D341Med (cell line): ENCODE measurements at regions not wholly inside any gene's neighbourhood (a gene's known extent, or its start where the extent isn't known, plus 50 kb on each side); places are given as distances from the start of the nearest gene placed in this dataset.

Source experiments
- DNase-seq: peaks from one replicate; pipeline ENCODE4 v3.0.0; 2012; ENCODE audit warnings: low spot score

DNA sequence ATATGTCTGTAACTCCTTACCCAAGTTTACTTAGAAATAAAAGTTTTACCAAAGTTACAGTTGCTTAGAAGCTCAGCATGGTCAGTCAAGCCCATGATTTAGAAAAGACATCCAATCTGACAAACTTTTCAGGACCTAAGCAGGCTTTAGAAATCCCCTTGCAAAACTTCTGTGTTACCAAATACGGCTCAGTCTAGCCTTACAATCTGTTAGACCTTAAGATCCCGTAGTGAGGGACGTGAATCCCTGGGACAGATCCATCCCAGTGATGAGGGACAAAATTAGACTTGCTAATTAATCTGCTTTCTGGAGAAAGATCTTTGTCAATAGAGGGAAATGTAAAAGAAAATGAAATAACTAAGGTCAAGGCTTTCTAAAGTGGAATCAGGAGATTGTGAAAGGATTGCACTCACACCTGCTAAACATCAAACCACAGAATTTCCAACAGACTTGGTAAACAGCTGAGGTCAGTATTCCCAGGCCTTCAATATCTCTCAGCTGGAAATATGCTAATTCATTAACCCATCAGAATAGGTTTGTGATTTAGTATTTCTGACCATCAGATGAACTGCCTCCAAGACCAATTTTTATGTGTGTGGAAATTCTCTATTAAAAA is 375.3 kb downstream of the DUSP10 start:
- no peak for DNase-seq

DNA sequence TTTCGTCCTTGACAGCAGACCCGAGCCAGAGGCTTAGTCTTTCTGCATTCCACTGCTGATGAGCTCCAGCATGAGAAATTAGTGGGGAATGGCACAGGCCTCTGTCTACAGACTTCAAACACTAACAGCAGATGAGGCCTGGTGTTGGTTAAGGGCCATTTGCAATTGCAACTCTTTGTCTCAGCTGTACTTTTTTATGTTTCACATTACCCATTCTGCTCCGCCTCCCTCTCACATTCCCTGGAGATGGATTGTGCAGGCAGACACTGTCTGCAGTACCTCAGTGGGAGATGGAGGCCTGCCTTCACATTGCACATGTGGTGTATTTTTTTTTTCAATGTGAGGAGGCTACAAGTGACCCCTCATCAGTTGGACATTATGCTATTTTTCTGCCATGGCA is 370.2 kb downstream of the DUSP10 start:
- no peak for DNase-seq

DNA sequence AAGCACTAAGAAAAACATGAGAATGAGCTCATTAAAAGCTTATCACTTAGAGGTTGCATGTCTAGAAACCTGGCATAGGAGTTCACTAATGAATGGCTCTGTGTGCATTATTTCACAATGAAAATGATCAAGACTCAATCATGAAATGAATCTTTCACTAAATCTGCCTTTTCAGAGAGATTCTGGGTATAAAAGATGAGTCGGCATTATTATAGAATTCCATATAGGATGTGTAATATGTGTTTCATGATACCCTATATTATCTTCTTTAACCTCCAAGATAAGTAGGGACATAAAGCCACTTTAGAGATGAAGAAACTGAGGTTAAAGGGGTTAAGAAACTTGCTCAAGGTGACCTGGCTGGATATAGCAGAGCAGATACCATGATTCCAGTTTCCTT is 368.1 kb downstream of the DUSP10 start:
- DNase-seq = no peak

DNA sequence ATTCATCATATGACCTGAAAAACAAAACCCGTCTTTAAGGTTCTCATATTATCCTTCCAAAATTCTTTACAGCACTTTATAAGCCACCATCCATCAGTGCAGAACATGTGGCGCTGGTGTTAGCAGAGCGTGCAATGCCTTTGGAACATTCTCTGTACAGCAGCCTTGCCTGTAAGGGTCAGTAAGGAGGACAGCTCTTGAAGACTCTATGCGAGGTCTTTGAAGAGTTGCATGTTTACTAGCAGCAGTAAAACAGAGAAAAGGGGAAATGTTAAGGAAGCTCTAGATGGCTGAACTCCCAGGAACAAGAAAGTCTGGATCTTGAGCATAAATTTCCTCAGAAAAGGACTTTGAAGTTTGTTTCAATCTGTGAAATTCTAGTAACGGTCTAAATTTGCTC is 365.6 kb downstream of the DUSP10 start:
- DNase-seq = no peak

- no peak for DNase-seq
Measured at GRCh38 chr1:221381910-221382623, 359.8 kb downstream of the DUSP10 start.

- no peak for DNase-seq
Measured at GRCh38 chr1:221392453-221392852, 349.4 kb downstream of the DUSP10 start.

- DNase-seq = no peak
Measured at GRCh38 chr1:221394011-221394544, 347.8 kb downstream of the DUSP10 start.

DNA sequence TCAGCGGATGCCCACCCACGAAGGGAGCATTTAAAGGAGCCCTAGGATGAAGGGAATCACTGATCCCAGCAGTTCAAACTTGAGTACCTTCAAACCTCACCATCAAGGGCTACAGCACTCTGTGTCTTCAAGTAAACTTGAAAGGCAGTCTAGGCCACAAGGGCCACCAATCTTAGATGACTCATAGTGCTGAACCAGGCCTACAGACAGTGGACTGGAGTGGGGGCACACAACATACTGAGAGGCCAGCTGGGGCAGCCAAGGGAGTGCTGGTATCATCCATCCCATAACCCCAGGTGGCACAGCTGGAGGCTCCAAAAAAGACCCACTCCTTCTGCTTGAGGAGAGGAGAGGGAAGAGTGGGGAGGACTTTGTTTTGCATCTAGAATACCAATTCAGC is 345.4 kb downstream of the DUSP10 start:
- no peak for DNase-seq

DNA sequence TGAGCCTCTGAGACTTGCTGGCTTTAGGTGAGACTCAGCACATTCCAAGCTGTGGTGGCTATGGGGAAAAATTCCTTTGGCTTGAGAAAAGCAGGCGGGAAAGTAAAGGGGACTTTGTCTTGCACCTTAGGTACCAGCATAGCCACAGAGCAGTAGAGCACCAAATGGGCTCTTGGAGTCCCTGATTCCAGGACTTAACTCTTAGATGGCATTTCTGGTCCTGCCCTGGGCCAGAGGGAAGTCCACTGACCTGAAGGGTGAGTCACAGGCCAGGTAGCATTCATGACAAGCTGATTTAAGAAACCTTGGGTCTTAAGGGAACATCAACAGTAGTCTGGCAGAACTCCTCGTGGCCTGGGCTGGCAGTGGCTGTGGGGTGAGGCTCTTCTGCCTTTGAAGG is 344.7 kb downstream of the DUSP10 start:
- DNase-seq = no peak

DNA sequence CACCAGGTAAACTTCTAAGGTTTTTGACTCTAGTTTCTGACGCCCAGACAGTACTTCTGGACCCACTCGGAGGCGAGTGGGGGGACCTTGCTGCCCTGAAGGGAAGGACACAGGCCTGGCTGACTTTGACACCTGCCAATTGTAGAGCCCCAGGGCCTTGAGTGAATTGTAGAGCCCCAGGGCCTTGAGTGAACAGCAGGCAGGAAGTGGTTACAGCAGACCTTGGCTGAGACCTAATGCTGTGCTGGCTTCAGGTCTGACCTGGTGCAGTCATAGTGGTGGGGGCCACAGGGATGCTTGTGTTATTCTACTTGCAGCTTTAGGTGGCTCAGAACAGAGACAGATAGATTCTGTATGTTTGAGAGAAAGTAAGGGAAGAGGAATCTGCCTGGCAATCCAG is 344.3 kb downstream of the DUSP10 start:
- DNase-seq = no peak

DNA sequence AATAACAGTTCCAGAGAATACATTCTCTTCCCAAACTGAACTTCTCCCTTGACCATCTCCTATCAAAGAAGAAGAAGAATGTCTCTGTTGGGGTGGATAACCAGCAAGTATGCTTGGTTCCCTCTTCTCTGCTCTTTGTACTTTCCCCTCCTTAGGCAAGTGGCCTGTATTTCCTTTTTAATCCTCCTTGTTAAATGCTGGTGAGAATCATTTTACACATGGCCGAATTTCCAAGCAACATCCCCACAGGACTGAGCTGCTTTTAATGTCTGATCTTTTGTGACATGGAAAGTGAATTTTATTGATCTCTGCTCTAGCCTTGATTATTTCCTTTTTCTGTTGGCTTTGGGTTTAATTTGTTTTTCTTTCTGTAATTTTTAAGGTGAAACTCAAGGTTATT is 336.7 kb downstream of the DUSP10 start:
- no peak for DNase-seq

DNA sequence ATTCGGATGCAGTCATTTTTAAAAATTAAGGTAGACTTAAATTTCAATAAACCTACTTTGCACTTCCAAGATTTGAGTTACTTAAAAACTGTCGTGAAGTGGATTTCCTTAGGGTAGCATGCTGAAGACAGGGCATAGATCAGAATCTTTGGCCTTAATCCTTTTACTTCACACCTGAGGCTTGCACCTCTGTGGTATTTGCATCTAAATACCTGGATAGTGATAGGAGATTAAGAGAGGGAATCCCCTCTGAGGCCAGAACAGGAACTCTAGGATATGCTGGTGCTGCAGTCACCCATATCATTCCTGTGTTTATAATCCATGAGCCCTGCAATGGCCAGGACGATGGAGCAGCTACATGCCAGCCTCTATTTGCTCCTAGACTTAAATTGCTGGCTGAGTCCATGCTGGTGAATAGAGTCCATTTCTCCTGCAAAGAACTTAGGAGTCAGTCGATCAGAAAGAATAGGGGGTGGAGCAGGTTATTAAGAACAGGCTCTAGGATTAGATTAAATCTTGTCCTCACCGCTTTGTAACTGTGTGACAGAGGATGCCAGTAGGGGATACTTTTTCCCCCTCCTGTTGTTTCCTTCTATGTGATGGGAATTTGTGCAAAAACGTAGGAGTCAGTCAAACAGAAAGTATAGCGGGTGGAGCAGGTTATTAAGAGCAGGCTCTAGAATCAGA is 333.6 kb downstream of the DUSP10 start:
- no peak for DNase-seq

DNA sequence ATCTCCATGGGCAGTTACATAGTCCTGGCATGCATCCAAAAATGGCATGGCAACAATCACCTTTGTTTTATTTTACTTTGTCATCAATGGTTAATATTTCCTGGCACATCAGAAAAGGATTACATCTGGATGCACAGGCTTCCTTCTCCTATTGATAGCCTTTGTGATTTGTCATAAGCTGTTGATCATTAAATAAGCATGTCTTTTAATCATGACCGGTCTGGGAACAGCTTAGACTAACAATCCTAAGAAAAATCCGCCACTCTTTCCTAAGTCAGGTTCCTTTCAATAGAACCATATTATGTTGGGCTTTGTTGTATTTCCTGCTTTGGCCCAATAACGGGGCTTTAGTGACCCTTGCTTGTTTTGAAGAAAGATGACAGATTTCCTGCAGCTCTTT is 330.6 kb downstream of the DUSP10 start:
- DNase-seq = no peak

GRCh38 chr1:221414772-221415539 is 326.9 kb downstream of the DUSP10 start:
- no peak for DNase-seq

DNA sequence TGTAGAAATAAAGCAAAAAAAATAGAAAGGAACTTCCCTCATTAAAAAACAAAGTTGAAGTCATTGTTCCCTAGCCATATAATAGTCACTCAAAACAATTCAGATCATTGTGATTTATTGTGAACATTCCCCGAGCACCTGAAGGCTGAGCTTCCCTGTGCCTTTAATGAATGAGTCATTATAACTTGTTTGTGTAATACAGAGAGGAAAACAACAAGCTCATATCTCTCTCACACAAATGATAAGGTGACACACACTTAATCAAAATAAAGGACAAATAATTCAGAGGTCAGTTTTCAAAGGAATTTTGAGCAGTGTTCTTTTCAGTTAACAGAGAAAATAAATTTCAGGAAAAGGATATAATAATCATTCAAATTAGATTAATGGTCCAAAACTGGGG is 326.2 kb downstream of the DUSP10 start:
- DNase-seq = no peak

GRCh38 chr1:221416142-221416541 is 325.7 kb downstream of the DUSP10 start:
- no peak for DNase-seq

DNA sequence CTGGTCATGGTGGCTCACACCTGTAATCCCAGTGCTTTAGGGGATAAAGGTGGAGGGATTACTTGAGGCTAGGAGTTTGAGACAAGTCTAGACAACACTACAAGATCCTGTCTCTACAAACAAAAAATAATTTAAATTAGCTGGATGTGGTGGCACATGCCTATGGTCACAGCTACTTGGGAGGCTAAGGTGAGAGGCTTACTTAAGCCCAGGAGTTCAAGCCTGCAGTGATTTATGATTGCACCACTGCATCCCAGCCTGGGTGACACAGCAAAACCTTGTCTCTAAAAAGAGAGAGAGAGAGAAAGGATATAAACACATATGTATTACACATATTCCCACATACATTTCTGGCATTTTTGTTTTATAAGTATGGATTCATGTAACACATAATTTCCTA is 325.2 kb downstream of the DUSP10 start:
- DNase-seq = no peak

DNA sequence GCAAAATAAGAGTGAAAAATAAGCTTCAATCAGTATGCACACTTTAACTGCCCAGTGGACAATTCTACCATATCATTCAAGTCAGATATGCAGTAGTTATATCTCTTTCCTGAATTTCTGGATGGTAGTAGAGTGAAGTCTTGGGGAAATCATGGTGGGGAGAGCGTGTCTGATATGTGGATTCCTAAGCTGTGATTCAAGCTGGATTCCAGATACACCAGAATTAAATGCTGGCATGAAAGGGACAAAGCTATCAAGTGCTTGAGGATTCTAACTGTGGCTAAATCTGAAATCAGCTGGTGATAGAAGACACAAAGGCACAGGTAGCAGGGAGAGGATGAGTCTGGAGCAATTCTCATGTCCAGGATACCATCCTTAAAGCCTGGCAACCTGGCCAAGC is 323.5 kb downstream of the DUSP10 start:
- DNase-seq = no peak

DNA sequence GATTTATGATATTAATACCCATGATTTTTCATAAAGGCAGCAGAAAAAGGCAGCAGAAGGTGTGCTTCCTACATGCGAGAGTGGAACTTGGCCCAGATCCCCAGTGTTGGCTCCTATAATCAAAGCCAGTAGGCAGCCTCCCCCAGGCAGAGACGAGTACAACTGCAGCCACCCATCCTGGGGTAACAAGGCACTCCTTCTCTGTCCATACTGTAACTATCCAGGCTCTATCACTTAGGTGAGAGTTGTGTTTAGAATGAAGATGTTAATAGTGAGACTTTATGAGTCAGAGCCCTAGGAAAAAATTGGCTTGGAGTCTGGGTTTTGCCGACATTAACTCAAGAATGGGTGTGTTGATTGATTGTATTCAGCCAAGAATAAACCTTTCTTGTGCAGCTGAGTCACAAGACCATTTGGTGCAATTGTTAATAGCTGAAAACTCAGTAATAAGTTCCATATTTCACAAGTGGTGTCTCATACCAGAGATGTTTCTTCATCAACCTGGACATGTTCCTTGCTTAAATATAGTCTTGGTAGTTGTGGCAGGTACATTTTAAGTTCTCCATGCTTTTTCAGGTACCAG is 322.3 kb downstream of the DUSP10 start:
- no peak for DNase-seq

DNA sequence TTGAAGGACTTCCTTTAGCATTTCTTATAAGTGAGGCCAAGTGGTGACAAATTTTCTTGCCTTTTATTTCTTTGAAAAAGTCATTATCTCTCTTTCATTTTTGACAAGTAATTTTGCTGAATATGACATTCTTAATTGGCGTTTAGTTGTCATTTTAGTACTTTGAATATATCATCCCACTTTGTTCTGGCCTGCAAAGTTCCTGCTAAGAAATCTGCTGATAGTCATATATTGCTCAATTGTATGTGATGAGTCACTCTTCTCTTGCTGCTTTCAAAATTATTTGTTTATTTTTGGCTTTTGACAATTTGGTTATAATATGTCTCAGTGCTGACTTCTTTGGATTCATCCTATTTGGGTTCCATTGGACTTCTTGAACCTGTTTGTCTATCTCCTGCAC is 312.6 kb downstream of the DUSP10 start:
- no peak for DNase-seq

- DNase-seq = no peak
Measured at GRCh38 chr1:221430152-221430960, 311.5 kb downstream of the DUSP10 start.
